Brain microvascular endothelial cell (primary cell): ENCODE measurements at regions not wholly inside any gene's neighbourhood (a gene's known extent, or its start where the extent isn't known, plus 50 kb on each side); places are given as distances from the start of the nearest gene placed in this dataset.

Experiments
- DNase-seq: peaks from one replicate; pipeline ENCODE4 v3.0.0-alpha.2; 2020
- H3K27ac ChIP-seq: fragments of 250-450 bp; sonication (Bioruptor Pico); 2 replicates; pipeline ENCODE4 v1.5.1; 2020; ENCODE audit warnings: mild to moderate bottlenecking, moderate library complexity
- H3K27me3 ChIP-seq: fragments of 250-450 bp; sonication (Bioruptor Pico); replicated peaks from 2 replicates; pipeline ENCODE4 v1.5.1; 2020; ENCODE audit warnings: mild to moderate bottlenecking
- H3K36me3 ChIP-seq: fragments of 250-450 bp; sonication (Bioruptor Pico); replicated peaks from 2 replicates; pipeline ENCODE4 v1.5.1; 2020; ENCODE audit warnings: mild to moderate bottlenecking
- H3K4me3 ChIP-seq: 2 replicates; pipeline ENCODE4 v1.5.1; 2011; ENCODE audit warnings: low read depth, mild to moderate bottlenecking, control low read depth, low read length, moderate library complexity
- CTCF ChIP-seq: IDR thresholded peaks from 2 replicates; pipeline ENCODE4 v1.5.1; 2011; ENCODE audit warnings: low read depth, mild to moderate bottlenecking, moderate library complexity, low read length, control low read depth, inconsistent platforms; ENCODE audit errors: missing control alignments
- in situ Hi-C: cut with HindIII; loops from 2 replicates; pipeline ENCODE4 v1.10.0; 2017; ENCODE audit warnings: low sequenced_read_pairs, low pct_ligation_motif_present

- Histone ChIP-seq H3K4me3 (no peak overlapping the region), H3K27ac (no peak overlapping the region), H3K36me3 (no peaks in the 10 kb centered on the region), H3K27me3 (no peaks in the 10 kb centered on the region)
- DNase-seq = no peak
- TF ChIP-seq CTCF = no peak
- in situ Hi-C loops = no loop called here
These were observed 50.2 kb upstream of the GPR174 start for GRCh38 chrX:79094075-79094832.
